ENCODE measurements at regions not wholly inside any gene's neighbourhood (a gene's known extent, or its start where the extent isn't known, plus 50 kb on each side); places are given as distances from the start of the nearest gene placed in this dataset.

GRCh38 chr1:185560760-185561159, 173.4 kb upstream of the HMCN1 start:
- Histone ChIP-seq H2AFZ (ENCODE audit: low read depth, low read length) (no peak overlapping the region), H3K4me2 (ENCODE audit: insufficient read depth, low read length) (no peak overlapping the region), H3K27ac (ENCODE audit: insufficient read depth, low read depth, low read length) (no peak overlapping the region), H3K9me3 (replicated peaks; ENCODE audit: control insufficient read depth, insufficient read depth, low read length) (no peaks in the 10 kb centered on the region), H3K9ac (replicated peaks; ENCODE audit: extremely low read depth, insufficient read depth, low read length) (no peak overlapping the region), H3K4me1 (ENCODE audit: control insufficient read depth, extremely low read depth, insufficient read depth, low read length) (no peaks in the 10 kb centered on the region), H3K9me1 (replicated peaks; ENCODE audit: control insufficient read depth, extremely low read depth, insufficient read depth, low read length) (no peaks in the 10 kb centered on the region), H3K79me2 (ENCODE audit: control insufficient read depth, insufficient read depth, low read length) (no peaks in the 10 kb centered on the region), H3K36me3 (ENCODE audit: control insufficient read depth in 2 of 2, extremely low read depth in 1 of 2, insufficient read depth in 2 of 2, low read length in 2 of 2) (no peaks in the 10 kb centered on the region), H4K20me1 (replicated peaks; ENCODE audit: control insufficient read depth, extremely low read depth, insufficient read depth, low read length) (no peaks in the 10 kb centered on the region), H3K4me3 (replicated peaks in 1 of 3; ENCODE audit: insufficient read depth in 1 of 3, low read depth in 1 of 3, low read length in 3 of 3) (no peak overlapping the region), H3K27me3 (ENCODE audit: control insufficient read depth in 2 of 2, insufficient read depth in 2 of 2, low read length in 2 of 2) (no peaks in the 10 kb centered on the region)
- intact Hi-C loops (cut with micrococcal nuclease): no loop called here
- ChIA-PET POLR2A (no interaction called here), CTCF (interaction anchor here (1.1 to 2.2 kb wide), 11 partner anchors 8 to 322 kb away, joined by 3 to 10 read pairs (median 5); no protein-coding TSS in a partner anchor)
- FAIRE-seq (peak; percentile 73), DNase-seq (ENCODE audit: low read depth, low spot score) (no peak)
- dilution Hi-C loops (cut with MboI; ENCODE audit: extremely low pct_ligation_motif_present, low sequenced_read_pairs): no loop called here
- TF ChIP-seq JUN (IDR thresholded peaks at IDR 0.05; ENCODE audit: borderline replicate concordance, insufficient read depth, insufficient read length, low read depth) (no peak), POLR2AphosphoS5 (IDR thresholded peaks at IDR 0.05; ENCODE audit: insufficient read depth, low read depth, low read length) (no peak), GATA2 (IDR thresholded peaks at IDR 0.05; ENCODE audit: insufficient read depth, insufficient read length, low read depth, low read length) (no peak), POLR2A (IDR thresholded peaks at IDR 0.05; ENCODE audit: low read depth, low read length) (no peak), EZH2 (IDR thresholded peaks at IDR 0.05; ENCODE audit: borderline replicate concordance, low read depth, low read length, severe bottlenecking) (no peak), MAX (IDR thresholded peaks at IDR 0.05; ENCODE audit: insufficient read depth, insufficient read length) (no peak), MYC (IDR thresholded peaks at IDR 0.05; ENCODE audit: low read depth, low read length) (no peak), CTCF (IDR thresholded peaks at IDR 0.05; ENCODE audit: extremely low read depth in 1 of 2, insufficient read depth in 1 of 2, low read depth in 1 of 2, low read length in 2 of 2) (no peak), FOS (IDR thresholded peaks at IDR 0.05; ENCODE audit: borderline replicate concordance, insufficient read depth, low read length) (no peak)
- BruUV-seq (replicated peaks): no TSS peak

Measured in endothelial cell of umbilical vein (primary cell).